HT1080 (cell line): ENCODE measurements at regions not wholly inside any gene's neighbourhood (a gene's known extent, or its start where the extent isn't known, plus 50 kb on each side); places are given as distances from the start of the nearest gene placed in this dataset.
A peak's percentile ranks its signal among the peaks of the same experiment; 100 is the strongest.
"Not testable (repeated sequence)": the region's sequence is repeated elsewhere in the genome, so short reads cannot be mapped to it uniquely, and the experiment has no call there.

Experiments
- DNase-seq: peaks from one replicate; pipeline ENCODE4 v3.0.0-alpha.2; 2015; ENCODE audit warnings: low read depth

DNA sequence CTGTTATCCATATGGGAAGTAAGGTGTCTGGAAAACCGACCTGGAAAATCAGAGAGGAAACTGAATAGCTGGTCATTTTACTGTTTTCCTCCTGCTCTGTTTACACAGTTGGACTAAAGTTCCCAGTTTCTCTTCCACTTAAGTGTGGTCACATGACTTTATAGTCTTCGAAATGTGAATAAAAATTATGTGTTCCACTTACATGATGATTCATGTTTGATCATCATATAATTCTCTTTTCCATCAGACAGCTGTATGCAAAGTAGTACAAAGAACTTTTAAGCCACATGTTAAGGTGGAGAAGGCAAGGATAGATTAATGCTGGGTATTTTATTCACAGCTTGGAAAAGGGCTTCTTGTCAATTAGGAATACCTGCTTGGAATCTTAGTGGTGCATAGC, 525.5 kb upstream of the BCHE start:
- no peak for DNase-seq

DNA sequence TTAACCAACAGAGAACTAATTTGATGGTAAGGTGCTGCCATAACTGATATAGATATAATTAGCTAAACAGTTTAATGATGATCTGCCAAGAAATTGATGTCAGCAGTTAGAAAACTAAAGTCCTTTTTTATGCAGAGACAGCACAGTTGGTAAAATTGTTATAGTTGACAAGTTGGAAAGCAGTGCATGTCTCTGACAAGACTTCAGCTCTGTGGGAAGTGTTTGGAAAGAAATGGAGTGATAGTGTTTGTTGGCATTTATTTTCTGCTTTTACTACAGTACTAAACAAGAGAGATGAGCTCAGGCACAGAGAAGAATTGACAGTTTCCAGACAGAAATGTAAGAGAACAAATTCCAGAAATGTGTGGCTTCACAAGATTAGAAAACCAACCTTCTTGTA, 523.5 kb upstream of the BCHE start:
- no peak for DNase-seq

DNA sequence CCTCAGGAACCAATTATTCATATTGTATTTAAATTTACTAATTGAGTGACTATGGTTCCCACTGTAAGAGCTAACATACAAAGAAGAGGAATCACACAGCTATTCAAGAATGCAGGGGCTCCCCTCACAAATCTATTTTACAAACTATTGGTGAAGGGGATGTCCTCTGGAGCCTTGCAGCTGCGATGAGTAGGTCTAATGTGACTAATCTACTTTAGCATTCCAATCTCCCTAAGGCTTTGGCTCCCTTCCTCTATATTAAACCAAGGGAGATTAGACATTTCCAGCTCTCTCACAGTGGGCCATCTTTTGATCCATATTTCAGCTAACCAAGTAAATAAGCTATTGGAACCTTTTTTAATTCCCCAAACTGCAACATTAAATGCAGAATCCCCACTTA, 514.2 kb upstream of the BCHE start:
- peak; percentile 44 for DNase-seq

DNA sequence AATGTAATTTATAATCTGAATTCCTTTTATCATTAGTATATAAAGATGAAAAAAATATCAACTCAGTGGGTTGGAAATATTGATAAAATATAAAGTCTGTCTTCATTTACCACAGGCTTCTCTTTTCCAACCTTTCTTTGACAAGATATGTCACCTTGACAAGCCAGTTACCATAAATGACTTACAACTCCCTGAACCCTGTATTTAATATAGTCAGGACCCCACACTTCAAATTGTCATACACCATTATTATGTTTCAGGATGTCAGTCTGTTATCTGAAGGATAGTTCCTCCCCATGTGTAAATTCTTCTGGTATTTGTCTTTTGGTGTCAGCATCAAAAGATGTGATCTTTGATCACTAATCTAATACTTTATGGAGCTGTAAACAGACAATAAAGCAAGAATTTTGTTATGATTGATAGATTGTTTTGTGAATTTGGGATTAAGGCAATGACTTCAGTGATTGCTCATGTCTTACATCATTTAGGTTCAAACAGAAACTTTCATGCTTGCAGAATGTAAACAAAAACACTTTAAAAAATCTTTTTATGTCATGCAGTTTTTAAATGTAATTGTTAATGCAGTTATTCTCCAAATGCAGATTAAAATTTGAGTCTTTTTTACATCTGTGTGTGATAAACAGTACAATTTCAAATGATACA, 503.5 kb upstream of the BCHE start:
- DNase-seq, result no peak

DNA sequence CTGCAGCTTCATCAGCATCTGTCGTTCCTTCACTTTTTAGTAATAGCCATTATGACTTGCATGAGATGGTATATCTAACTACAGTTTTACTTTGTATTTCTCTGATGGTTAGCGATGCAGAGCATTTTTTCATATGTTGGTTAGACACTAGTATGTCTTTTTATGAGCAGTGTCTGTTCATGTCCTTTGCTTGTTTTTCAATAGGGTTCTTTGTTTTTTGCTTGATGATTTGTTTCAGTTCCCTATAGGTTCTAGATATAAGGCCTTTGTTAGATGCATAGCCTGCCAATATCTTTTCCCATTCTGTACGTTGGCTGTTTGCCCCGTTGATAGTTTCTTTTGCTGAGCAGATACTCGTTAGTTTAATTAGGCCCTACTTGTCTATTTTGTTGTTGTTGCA, 487.2 kb upstream of the BCHE start:
- no peak for DNase-seq

DNA sequence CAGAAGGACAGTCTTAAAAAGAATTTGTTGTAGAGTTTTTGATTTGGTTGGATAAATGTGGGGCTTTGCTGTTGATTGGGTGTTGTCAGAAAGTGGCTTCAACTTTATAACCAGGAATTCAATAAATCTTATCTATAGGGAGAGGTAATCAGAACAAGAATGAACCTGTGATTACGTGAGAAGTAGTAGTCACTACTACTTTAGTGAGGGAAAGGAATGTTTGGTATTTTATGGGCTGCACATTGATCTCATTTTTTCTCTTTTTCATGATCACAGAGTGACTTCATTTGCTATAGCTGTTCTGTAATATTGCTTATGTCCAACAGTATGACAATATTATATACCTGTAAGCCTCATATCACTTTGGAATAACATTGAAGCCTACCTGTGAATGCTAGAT, 485.2 kb upstream of the BCHE start:
- DNase-seq, result no peak

DNA sequence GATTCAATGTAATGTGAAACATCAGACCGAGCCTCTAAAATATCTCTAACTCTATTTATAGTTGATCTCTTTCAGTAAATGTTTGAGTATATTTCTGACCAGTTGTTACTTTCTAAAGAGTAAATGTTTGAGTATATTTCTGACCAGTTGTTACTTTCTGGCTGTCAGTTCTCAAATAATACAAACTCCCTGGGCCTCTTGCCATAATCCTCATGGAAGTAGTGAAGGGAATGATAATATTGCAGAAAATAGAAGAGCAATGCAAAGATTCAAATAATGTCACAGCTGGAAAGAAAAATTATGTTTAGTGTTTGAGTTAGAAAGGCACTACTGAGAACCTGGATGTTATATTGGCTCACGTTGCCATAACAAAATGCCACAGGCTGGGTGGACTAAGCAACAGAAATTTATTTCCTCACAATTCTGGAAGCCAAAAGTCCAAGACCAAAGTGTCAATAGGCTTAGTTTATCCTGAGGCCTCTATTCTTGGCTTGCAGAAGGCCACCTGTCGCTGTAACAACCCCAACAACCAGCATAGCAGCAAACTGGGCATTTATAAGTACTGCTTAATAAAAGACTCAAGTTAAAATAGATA, 470.6 kb upstream of the BCHE start:
- no peak for DNase-seq

DNA sequence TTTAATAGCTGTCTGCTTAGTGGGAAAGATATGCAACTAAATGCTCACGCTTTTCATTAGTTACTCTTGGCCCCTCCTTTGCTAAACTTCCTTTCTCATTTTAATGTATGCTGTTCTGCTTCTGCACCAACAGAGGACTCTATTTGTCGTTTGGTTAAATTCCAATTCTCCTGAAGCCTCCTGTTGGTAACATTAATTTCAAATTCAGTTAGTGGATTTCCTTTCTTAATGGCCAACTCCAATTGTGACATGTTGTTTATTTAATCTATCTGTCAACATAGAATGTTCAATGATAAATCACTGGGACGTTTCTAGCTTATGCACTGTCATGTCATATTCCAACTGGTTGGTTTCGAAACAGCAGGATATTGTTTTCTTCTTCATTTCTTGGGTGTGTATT, 467.4 kb upstream of the BCHE start:
- no peak for DNase-seq

DNA sequence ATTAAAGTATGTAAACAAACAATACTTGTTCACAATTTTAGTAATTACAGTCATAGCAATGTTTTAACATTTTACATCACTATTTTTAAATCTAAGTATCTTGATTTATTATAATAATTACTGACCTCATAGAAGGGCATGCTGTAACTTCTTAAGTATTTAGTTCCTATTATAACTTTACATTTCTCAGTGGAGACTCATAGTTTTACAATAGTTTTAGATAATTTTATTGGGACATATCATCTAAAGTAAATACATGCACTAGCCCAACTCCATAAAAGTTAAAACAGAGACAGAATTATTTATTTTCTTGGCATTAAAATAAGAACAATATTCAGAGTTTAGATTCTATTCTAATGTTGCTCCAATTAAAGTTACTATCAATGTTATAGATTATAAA, 466.5 kb upstream of the BCHE start:
- no peak for DNase-seq

DNA sequence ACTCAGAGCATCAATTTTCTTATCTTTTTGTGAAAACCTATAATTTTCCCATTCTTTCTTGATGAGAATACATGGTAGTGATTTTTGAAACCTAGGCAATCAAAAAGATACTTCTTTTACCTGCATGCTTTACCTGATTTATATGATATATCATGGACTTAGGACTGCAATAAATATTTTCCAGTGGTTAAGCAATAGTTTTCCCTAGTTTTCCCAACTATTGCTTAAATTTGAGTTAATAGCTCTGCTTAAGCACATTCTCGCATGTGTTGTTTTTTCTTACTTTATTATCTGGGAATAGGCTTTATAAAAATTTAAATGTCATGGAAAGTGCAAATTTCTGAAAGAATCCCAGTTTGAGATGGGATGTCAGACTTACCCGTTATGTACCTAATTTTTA, 465.1 kb upstream of the BCHE start:
- DNase-seq, result no peak

DNA sequence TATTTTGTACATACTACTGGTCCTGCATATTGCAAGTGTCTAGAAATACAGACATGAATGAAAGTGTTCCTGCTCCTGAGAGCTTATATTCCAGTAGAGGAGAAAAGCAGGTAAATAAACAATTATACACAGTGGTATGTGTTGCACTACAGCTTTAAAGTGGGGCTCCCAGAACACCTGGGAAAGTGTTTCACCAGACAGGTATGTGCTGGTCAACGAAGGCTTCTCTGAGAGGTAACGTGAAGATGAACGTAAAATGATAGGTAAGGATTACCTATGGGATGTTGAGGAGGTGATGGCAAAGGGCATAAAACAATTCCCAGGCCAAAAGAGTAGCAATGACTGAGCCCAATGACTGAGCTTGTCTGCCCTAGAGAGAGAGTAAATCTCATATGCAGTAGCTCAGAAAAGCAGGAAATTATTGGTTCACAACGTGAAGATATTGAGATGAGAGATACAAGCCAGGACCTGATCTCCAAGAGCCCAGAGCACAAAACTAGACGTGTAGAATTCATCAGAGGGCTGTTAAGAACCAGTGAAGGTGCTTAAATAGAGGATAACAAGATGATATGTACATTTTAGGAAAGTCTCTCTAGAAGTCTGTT, 459.1 kb upstream of the BCHE start:
- DNase-seq, result no peak

DNA sequence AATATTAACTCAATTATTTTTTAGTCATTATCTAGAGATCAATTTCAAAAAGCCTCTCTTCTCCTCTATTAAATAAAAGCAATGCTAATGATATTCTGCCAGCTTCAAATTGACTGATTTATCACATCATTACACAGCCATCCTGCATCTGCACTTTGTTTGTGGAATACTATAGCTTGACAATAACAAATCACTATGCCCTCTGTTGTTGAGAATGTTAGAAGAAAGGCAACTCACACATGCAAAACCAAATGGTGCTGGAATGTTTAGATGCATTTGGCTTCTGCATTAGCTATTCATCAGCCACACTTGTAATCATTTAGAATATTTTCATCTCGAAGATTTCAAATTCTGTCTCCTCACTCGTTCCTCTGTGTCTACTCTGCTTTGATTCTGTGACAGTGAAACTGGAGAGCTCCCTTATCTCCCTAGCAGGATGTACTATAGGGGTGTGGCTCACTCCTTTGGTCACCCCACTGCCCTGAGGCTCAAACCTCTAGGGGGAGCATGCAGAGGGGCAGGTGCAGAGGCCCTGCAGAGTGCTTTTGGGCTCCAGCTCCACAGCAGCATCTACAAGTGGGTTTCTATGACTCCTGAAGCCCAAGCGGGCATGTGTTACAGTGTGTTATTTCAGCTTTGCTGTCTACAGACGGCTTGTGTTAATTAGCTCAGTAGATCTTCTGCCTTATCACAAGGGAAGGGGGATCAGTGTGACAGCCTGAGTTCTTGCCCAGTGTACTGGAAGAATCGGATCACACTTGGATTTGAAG, 454.1 kb upstream of the BCHE start:
- DNase-seq, result no peak

DNA sequence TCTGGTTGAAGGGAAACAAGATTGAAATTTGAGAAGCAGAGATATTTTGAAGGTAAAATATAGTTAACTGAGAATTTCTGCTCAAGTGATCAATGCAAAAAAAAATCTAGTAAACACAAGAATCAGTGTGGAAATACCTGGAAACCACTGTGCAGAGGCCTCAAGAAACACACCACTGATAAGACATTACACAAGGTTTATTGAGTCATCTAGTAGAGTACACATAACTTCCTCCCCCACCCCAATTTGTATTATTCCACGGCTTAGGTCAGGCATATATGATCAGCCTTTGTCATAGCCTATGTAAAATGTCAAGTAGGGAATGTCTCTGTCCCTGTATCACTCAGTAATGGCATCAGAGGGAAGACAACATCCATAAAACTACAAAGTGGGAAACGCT, 447.8 kb upstream of the BCHE start:
- DNase-seq, result peak; percentile 55

DNA sequence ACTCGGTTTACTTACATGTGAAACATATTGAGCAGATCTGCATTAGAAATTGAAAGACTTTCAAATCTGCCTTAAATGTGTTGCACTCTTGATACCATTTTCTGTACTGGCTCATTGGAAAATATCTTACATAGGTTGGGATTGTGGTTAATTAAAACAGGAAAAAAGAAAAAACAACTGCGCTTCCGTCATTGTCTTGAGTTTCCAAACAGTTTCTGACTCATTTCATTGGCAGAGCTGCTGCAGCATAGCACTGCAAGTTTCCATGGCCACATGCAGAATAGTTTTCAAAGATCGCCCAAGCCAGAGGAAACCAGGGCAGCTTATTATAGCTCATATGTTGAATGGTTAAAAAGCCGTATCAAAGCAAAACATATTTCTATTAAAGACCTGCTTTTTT, 446.6 kb upstream of the BCHE start:
- peak; percentile 71 for DNase-seq

DNA sequence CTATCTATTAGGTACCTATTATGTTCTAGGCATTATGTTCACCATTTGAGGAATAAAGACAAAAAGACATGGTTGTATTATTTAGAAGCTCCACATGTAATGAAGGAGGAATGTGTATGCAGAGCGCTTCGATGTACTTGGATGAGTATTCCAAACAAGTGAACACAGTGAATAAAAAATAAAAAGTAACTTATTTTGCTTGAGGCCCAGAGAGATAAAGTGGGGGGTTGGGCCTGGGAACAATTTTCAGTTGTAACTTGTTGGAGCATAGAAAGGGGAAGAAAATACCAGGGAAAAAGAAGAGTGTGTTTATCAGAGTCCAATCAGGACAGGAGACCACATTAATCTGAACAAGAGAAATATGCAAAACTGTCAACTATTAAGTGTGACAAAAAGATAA, 445.7 kb upstream of the BCHE start:
- no peak for DNase-seq

DNA sequence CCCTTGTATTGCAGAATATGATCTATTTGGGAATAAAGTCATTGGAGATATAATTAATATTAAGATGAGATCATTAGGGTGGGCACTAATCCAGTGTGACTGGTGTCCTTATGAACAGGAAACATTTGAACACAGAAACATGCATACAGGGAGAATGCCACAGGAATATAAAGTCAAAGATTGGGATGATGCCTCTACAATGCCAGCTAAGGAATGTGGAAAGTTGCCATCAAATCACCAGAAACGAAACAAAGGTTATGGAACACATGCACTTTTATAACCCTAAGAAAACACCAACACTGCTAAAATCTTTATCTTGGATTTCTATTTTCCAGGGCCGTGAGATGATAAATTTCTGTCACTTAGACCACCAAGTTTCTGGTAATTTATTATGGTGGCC, 442.4 kb upstream of the BCHE start:
- DNase-seq, result no peak

DNA sequence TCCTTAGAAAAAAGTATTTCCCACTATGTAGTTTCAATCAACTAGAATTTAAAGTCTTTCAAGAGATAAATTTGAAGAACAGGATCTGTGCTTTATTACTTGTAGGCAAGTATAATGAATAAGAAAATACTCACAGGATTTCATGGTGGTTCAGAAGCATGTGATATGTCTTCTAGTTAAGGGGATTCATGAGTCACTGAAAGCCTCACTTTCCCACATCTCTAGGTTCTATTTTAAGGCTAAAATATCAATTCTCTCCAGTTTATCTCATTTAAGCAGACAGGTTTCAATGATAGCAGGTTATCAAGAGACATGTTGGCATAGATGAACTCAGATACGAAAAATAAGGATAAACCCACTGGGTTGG, 437.8 kb upstream of the BCHE start:
- DNase-seq, result no peak

DNA sequence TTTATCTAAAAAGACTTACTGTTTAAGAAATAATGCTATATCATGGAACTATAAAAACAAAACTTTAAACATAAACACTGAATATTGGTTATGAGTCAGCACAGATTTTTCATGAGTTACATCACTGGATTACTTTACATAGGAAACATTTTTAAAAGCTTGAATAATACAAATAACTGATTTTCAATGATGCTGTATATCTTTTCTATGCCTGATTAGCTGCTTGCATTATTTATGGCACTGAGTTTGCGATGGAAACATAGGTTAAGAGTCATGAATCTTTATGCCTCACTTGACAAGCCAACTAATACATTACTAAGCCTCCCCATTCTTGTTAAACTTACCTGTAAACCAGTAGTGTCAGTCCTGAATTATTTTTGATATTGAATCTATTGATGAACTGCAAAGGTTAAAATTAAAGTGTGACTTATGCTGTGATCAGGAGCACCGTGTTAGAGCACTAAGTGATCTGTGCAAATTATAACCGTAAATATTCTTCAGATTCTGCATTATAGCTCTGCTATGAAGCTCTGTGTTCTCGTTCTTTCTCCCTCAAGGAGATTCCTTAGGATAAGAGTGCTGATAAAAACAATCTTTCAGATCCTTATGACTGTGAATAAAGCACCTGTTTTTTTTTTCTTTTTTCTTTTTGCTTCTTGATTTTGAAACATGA, 437.3 kb upstream of the BCHE start:
- DNase-seq, result no peak

DNA sequence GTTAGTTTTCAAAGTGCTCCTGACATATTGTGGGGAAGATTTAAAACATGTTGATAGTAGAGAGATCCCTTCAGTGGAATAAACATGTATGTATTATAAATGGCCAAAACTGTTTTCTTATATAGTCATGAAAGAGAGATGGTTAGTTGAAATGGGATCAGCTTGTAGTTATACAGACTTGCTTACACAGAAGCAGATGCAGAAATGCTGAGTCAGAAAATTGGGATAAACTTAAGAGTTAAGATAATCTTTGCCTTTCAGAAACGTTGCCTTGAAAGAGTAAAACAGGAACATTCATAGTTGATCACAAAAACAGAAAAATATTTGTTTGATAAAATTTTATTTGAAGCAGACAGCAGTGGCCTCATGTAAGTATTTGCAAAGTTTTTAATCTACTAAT, 433.2 kb upstream of the BCHE start:
- no peak for DNase-seq

DNA sequence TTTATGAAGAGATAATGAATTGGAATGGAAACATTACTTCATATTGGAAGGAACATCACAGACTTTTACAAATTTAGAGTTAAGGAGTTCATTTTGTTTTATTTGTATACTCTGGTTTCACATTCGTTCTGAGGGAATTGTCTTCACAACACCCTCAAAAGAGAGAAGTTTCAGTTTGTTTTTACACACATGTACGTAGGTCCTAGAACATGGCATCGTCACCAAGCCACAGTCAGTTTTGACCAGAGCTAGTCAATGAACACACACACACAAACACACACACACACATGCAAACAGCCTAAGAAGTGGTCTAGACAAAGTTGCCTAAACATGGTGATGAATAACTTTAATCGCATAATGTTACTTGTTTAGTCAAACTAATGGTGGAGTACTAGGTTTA, 427.9 kb upstream of the BCHE start:
- no peak for DNase-seq

DNA sequence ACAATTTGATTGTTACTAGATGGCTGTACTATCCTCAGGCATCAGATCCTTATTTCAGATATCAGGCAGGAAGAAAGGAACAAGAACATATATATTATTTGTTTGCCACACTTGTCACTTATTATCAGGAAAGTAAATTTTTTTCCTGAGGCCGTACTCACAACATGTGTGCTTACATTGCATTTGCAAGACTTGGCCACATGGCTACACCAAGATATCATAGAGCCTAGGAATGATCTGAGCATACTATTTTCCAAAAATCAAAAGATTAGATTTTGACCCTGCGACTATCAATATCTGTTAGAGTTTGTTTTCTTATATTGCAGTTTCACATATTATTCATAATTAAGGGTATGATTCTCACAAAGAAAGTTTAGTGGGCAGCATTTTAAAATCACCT, 426.2 kb upstream of the BCHE start:
- no peak for DNase-seq

DNA sequence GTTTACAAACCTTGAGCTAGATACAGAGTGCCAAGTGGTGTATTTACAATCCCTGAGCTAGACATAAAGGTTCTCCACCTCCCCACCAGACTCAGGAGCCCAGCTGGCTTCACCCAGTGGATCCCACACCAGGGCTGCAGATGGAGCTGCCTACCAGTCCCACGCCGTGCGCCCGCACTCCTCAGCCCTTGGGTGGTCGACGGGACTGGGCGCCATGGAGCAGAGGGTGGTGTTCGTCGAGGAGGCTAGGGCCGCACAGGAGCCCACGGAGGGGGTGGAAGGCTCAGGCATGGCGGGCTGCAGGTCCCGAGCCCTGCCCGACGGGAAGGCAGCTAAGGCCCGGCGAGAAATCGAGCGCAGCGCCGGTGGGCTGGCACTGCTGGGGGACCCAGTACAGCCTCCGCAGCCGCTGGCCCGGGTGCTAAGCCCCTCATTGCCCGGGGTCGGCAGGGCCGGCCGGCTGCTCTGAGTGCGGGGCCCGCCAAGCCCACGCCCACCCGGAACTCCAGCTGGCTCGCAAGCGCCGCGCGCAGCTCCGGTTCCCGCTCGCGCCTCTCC, 421.1 kb upstream of the BCHE start:
- not testable (repeated sequence) for DNase-seq
